HG03139 (cell line): ENCODE measurements at regions not wholly inside any gene's neighbourhood (a gene's known extent, or its start where the extent isn't known, plus 50 kb on each side); places are given as distances from the start of the nearest gene placed in this dataset.

Experiments used
- ATAC-seq: cut with Tn5 transposase; IDR thresholded peaks from one replicate; pipeline ENCODE4 v1.9.1; 2021; ENCODE audit not compliant: unreplicated experiment

DNA sequence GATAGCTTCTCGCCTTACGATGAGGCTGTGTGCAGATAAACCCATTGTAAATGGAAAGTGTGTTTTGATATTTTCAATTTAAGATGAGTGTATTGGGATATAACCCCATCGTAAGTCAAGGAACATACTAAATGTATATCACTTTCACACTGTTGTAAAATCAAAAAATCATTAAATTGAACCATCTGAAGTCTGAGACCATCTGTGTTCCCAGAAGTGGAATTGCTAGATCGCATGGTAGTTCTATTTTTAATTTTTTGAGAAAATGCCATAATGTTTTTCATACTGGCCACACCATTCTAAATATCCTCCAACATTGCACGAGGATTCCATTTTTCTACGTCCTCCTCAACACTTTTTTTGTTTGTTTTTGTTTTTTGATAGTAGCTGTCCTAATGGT lies 209.1 kb upstream of the MTPN start:
- ATAC-seq, result no peak

DNA sequence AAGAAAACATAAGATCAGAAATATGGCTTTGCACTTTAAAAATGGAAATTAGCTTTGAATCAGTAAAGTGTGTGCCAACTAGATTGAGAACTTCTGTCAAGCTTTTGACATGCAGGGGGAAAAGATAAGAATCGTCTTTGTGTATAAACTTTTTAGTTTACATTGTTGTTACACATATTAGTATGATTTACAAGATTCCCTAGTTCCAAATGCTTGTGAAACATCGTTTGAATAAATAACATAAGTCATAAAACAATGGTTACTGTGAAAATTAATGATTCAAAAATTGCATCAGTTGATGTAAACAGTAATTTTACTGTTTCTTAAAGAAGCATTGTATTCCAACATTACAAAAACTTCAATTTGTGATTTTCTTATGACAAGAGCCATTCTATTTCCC lies 207.6 kb upstream of the MTPN start:
- ATAC-seq, result no peak

- no peak for ATAC-seq
Measured at GRCh38 chr7:136183981-136184380, 206.8 kb upstream of the MTPN start.

GRCh38 chr7:136180984-136181383 lies 203.8 kb upstream of the MTPN start:
- ATAC-seq, result no peak

- no peak for ATAC-seq
Measured at GRCh38 chr7:136179851-136180721, 202.9 kb upstream of the MTPN start.

GRCh38 chr7:136179154-136179553 lies 202.0 kb upstream of the MTPN start:
- no peak for ATAC-seq

DNA sequence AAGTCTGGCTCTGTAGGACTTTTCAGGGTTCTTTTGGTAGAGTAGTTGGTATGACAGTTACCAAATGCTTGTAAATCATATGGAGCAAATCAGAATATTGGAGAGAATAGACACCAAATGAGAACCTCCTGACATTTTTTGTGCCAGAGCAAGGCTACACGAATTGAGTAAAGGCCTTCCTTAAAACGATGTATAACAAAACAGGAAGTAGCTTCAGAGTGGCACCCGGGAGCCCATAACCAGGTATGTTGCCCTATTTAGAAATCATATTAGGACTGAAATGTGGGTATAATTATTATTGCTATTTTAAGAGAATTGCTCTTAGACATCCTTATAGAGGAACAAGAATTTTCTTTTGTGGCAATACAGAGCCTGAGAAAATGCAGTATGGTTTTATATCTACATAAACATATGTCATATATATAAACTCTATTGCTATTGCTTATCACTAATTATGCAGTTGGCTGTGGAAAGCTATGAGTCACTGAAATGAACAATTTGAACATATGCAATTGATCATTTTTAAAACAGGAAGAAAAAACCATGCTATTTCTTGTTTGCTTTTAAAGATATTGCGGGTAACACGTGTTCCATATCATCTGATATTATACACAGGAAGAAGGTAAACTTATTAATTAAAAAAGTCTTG lies 197.4 kb upstream of the MTPN start:
- no peak for ATAC-seq

DNA sequence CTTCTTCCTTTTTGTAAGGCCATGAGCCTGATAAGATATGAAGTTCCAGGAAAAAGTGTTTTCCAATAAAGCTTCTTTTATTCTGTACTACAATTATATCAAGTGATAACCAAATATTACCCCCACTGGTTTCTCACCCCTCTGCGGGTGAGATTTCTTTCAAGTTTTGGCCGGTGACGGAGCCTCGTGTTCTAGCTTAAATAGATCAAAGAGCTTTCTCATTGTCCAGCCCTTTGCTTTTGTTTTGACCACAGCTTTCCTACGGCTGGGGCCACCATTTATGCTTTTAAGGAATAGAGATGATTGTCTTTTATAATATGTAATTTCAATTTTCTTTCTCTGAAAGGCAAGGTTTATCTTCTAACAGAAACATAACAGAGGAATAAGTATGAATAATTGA lies 196.7 kb upstream of the MTPN start:
- ATAC-seq, result no peak

GRCh38 chr7:136171233-136171632 lies 194.1 kb upstream of the MTPN start:
- ATAC-seq, result no peak

GRCh38 chr7:136168821-136169220 lies 191.7 kb upstream of the MTPN start:
- no peak for ATAC-seq

DNA sequence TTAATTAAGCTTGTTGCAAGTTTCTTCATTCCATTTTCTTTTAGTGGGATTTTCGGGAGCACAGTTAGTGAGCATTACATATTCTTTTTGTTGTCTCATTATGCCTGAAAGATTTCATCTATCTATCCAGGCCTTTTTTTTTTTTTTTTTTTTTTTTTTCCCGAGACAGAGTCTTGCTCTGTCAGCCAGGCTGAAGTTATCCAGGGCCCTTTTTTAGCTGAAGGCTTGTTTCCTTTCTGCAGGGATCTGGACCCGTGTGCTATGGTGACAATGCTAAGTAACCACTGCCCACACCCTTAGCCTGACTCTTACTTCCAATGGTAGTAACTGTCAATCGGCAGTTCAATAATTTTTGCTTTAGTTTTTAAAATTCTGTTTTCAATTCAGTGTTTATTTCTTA lies 190.8 kb upstream of the MTPN start:
- ATAC-seq, result no peak

DNA sequence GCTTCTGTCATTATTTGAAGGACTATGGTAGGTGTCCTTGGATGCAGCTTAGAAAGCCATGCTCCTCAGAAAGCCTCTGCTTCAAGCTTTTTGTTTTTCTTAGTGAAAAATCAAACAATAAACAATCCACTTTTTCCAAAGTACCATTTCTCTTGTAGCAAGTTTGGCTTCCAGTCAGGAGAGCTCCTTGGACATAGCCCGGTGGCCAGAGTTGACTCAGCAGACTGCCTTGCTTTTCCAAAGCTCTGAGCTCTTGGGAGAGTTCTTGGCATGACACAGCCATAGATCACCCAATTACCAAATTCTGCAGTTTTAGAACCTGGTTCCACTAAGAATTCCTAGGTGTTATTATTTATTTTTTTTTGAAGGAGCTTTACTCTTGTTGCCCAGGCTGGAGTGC lies 189.4 kb upstream of the MTPN start:
- no peak for ATAC-seq

GRCh38 chr7:136163340-136163801 lies 186.2 kb upstream of the MTPN start:
- no peak for ATAC-seq

GRCh38 chr7:136150311-136150710 lies 173.2 kb upstream of the MTPN start:
- ATAC-seq, result no peak

DNA sequence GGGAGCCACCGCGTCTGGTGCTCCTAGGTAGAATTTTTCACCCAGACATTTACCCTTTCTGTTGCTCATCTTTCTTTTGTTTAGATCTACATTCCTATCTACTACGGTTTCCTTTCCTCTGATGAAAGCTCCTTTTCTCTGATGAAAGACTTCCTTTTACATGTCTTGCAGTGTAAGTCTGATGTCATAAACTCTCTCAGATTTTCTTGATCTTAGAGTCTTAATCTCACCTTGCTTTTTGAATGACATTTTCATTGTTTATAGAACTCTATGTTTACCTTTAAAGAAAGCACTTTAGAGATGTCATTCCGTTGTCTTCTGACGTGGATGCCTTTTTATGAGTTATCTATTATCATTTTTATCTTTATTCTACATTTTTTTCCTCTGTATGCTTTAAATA lies 171.8 kb upstream of the MTPN start:
- no peak for ATAC-seq

- no peak for ATAC-seq
Measured at GRCh38 chr7:136146925-136147324, 169.8 kb upstream of the MTPN start.

GRCh38 chr7:136144182-136144581 lies 167.0 kb upstream of the MTPN start:
- no peak for ATAC-seq

DNA sequence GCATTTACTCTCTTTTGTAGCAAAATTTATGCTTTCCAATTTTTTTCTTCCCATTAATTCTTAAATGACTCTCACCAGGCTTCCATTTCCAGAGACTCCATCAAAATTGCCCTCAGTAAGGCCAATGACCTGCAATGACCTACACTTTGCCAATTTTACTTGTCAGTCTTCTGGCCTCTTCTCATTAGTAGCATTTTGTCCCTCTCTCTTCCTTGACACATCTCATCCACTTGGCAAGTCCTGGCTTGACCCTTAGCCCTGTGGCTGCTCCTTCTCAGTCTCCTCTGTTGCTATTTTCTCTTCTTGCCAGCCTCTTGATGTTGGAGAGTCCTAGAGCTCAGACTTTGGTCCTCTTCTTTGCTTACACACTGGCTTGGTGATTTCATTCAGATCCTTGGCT lies 166.1 kb upstream of the MTPN start:
- ATAC-seq, result no peak

GRCh38 chr7:136142583-136142982 lies 165.4 kb upstream of the MTPN start:
- no peak for ATAC-seq

DNA sequence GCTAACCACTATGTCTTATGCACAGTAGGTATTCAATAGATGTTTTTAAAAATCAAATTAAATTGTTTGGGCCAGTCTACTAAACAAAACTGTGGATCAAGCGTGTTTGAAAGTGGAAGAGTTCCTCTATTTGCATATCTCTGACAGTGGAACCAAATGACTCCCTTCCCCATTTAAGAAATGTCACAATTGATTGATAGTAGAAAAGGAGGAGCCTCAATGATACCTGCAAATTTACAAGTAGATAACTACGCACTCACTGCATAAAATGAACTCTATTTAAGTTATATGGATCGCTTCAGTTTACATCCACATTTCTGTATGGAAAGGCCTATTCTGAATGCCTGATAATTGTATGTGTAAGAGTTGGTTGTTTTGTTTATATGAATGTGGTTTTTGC lies 163.3 kb upstream of the MTPN start:
- no peak for ATAC-seq

DNA sequence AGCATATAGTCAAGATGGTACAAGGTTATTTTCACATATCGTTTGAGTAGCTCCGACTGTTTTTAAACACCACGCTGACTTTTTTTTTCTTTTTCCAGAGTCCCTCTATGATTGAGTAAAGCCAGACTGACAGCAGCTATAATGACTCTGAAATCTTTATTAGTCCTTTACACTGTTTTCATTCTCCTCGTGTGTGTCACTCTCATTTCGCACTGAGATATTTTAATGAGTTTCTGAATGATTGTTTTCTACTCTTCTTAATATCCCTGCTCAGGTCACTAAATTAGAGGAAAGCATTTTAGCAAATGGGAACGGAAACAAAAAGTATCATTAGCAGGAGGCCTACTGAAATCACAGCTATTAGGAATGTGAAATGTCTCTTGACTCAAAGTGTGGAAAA lies 162.3 kb upstream of the MTPN start:
- no peak for ATAC-seq

- ATAC-seq, result no peak
Measured at GRCh38 chr7:136138991-136139390, 161.8 kb upstream of the MTPN start.
